ENCODE measurements at regions not wholly inside any gene's neighbourhood (a gene's known extent, or its start where the extent isn't known, plus 50 kb on each side); places are given as distances from the start of the nearest gene placed in this dataset.

DNA sequence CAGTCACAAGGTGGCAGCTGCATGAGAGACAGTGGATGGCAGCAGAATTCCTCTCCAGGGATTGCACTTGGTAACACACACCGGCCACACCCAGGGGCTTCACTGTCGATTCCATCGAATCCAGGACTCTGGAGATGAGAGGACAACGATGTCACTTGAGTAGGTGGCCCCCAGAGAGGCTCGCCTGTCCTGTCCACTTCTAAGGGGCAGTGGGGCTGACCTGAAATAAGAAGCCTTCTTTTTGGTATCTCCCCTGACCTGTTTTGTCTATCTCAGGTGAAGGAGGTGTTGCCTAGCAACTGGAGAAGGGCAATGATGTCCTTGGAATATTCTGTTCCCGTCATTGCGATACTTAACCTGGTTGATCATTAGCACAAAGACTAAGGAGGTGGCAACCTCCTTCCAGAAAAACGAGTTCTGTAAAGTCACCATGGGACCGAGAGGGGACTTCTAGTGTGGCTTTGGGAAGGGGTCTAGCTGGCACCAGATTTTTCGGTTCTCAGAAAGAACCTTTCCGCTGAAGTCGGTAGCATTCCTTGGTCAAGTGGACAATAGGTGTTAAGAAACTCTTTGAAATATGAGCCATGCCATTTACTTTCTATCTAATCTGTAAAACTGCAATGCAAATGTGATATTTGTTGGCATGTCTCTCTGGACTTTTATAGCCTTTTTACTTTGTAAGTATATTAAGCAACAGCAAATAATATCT is 85.2 kb upstream of the TMPRSS2 start:
- no peak for TF ChIP-seq SMC3 (IDR thresholded peaks at IDR 0.05; ENCODE audit: low read depth, low read length)
- no peak for TF ChIP-seq RFX5 (IDR thresholded peaks at IDR 0.05; ENCODE audit: low read length)

All from SK-N-SH (cell line).